GM23338 (cell line): ENCODE measurements at regions not wholly inside any gene's neighbourhood (a gene's known extent, or its start where the extent isn't known, plus 50 kb on each side); places are given as distances from the start of the nearest gene placed in this dataset.

Source experiments
- CREB1 ChIP-seq: fragments of 250-450 bp; sonication (Bioruptor Pico); IDR thresholded peaks from 2 replicates; pipeline ENCODE4 v1.5.0; 2020; ENCODE audit warnings: low read depth, mild to moderate bottlenecking, moderate library complexity
- EZH2 ChIP-seq: fragments of 200-600 bp; sonication (generic); IDR thresholded peaks from one replicate; pipeline ENCODE4 v1.8.0; 2017; ENCODE audit warnings: antibody characterized with exemption, mild to moderate bottlenecking, low read depth; ENCODE audit not compliant: unreplicated experiment
- EZH2phosphoT487 ChIP-seq: fragments of 200-600 bp; sonication (generic); IDR thresholded peaks from one replicate; pipeline ENCODE4 v1.8.1; 2018; ENCODE audit warnings: antibody characterized with exemption; ENCODE audit not compliant: unreplicated experiment
- POLR2AphosphoS5 ChIP-seq: IDR thresholded peaks from 2 replicates; pipeline ENCODE4 v1.6.1; 2016; ENCODE audit warnings: antibody characterized with exemption, low read depth
- STAT1 ChIP-seq: IDR thresholded peaks from one replicate; pipeline ENCODE4 v1.6.1; 2016; ENCODE audit warnings: antibody characterized with exemption; ENCODE audit not compliant: unreplicated experiment
- ZNF331 ChIP-seq: fragments of 250-450 bp; sonication (Bioruptor Pico); IDR thresholded peaks from 2 replicates; pipeline ENCODE4 v1.5.0; 2020; ENCODE audit warnings: low read depth, mild to moderate bottlenecking, moderate library complexity
- TF ChIP-seq, protein P1 (sequence below): IDR thresholded peaks from 2 replicates; pipeline ENCODE4 v1.6.1; 2016; ENCODE audit warnings: antibody characterized with exemption
- TF ChIP-seq, protein P2 (sequence below), 2 experiments: fragments of 200-600 bp in 1 of 2; sonication (generic) in 1 of 2; conservative IDR thresholded peaks; 2 replicates each; pipeline versions ENCODE4 v1.5.1 to v1.6.1; 2016 to 2017; ENCODE audit warnings: antibody characterized with exemption in 2 of 2, low read depth in 2 of 2, mild to moderate bottlenecking in 2 of 2, moderate library complexity in 1 of 2
- TF ChIP-seq, protein P3 (sequence below): IDR thresholded peaks from one replicate; pipeline ENCODE4 v1.6.1; 2018; ENCODE audit warnings: antibody characterized with exemption; ENCODE audit not compliant: unreplicated experiment

DNA sequence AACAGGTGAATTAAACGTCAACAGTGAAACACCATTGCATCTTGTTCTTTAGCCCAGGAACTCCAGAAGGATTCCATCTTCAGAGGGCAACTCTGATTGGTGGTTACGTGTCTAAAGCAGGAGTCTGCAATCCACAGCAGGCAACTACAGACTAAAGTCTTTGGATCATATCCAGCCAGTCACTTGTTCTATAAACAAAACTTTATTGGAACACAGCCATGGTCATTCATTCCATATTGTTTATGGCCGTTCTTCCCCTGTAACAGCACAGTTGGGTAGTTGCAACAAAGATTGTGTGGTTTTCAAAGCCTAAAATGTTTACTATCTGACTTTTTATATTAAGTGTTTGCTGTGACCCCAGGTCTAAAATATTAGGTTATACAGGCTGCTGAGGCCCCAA is 94.7 kb upstream of the IMMP2L start:
- TF ChIP-seq, protein P1, sequence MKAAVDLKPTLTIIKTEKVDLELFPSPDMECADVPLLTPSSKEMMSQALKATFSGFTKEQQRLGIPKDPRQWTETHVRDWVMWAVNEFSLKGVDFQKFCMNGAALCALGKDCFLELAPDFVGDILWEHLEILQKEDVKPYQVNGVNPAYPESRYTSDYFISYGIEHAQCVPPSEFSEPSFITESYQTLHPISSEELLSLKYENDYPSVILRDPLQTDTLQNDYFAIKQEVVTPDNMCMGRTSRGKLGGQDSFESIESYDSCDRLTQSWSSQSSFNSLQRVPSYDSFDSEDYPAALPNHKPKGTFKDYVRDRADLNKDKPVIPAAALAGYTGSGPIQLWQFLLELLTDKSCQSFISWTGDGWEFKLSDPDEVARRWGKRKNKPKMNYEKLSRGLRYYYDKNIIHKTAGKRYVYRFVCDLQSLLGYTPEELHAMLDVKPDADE: no peak
- no peak for TF ChIP-seq EZH2
- TF ChIP-seq, protein P2, sequence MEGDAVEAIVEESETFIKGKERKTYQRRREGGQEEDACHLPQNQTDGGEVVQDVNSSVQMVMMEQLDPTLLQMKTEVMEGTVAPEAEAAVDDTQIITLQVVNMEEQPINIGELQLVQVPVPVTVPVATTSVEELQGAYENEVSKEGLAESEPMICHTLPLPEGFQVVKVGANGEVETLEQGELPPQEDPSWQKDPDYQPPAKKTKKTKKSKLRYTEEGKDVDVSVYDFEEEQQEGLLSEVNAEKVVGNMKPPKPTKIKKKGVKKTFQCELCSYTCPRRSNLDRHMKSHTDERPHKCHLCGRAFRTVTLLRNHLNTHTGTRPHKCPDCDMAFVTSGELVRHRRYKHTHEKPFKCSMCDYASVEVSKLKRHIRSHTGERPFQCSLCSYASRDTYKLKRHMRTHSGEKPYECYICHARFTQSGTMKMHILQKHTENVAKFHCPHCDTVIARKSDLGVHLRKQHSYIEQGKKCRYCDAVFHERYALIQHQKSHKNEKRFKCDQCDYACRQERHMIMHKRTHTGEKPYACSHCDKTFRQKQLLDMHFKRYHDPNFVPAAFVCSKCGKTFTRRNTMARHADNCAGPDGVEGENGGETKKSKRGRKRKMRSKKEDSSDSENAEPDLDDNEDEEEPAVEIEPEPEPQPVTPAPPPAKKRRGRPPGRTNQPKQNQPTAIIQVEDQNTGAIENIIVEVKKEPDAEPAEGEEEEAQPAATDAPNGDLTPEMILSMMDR (conservative IDR thresholded peaks at IDR 0.05; ENCODE audit: low read depth in 2 of 2): no peak
- TF ChIP-seq, protein P3, sequence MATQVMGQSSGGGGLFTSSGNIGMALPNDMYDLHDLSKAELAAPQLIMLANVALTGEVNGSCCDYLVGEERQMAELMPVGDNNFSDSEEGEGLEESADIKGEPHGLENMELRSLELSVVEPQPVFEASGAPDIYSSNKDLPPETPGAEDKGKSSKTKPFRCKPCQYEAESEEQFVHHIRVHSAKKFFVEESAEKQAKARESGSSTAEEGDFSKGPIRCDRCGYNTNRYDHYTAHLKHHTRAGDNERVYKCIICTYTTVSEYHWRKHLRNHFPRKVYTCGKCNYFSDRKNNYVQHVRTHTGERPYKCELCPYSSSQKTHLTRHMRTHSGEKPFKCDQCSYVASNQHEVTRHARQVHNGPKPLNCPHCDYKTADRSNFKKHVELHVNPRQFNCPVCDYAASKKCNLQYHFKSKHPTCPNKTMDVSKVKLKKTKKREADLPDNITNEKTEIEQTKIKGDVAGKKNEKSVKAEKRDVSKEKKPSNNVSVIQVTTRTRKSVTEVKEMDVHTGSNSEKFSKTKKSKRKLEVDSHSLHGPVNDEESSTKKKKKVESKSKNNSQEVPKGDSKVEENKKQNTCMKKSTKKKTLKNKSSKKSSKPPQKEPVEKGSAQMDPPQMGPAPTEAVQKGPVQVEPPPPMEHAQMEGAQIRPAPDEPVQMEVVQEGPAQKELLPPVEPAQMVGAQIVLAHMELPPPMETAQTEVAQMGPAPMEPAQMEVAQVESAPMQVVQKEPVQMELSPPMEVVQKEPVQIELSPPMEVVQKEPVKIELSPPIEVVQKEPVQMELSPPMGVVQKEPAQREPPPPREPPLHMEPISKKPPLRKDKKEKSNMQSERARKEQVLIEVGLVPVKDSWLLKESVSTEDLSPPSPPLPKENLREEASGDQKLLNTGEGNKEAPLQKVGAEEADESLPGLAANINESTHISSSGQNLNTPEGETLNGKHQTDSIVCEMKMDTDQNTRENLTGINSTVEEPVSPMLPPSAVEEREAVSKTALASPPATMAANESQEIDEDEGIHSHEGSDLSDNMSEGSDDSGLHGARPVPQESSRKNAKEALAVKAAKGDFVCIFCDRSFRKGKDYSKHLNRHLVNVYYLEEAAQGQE: no peak
- TF ChIP-seq EZH2phosphoT487: no peak
- no peak for TF ChIP-seq POLR2AphosphoS5
- no peak for TF ChIP-seq CREB1
- TF ChIP-seq ZNF331: no peak
- no peak for TF ChIP-seq STAT1
